UCSD-AML1 (cell line): ENCODE measurements at regions not wholly inside any gene's neighbourhood (a gene's known extent, or its start where the extent isn't known, plus 50 kb on each side); places are given as distances from the start of the nearest gene placed in this dataset.

Experiments used
- DNase-seq: peaks from one replicate; lab custom pipeline; 2025; ENCODE audit not compliant: unreplicated experiment; lab: John Stamatoyannopoulos, UW

GRCh38 chr21:35663856-35664606 lies 396.3 kb downstream of the SETD4 start:
- DNase-seq: no peak

- no peak for DNase-seq
Measured at GRCh38 chr21:35658242-35658641, 402.1 kb downstream of the SETD4 start.

GRCh38 chr21:35652872-35653271 lies 407.5 kb downstream of the SETD4 start:
- no peak for DNase-seq

GRCh38 chr21:35652196-35652595 lies 408.1 kb downstream of the SETD4 start:
- no peak for DNase-seq

GRCh38 chr21:35651196-35651595 lies 409.1 kb downstream of the SETD4 start:
- DNase-seq: no peak

GRCh38 chr21:35649186-35649585 lies 411.1 kb downstream of the SETD4 start:
- DNase-seq: no peak

- DNase-seq: no peak
Measured at GRCh38 chr21:35648512-35648911, 411.8 kb downstream of the SETD4 start.

- DNase-seq: no peak
Measured at GRCh38 chr21:35646606-35647005, 413.7 kb downstream of the SETD4 start.

GRCh38 chr21:35645991-35646390 lies 414.3 kb downstream of the SETD4 start:
- DNase-seq: no peak

GRCh38 chr21:35644523-35644922 lies 415.8 kb downstream of the SETD4 start:
- no peak for DNase-seq

- DNase-seq: no peak
Measured at GRCh38 chr21:35643176-35643575, 417.1 kb downstream of the SETD4 start.

GRCh38 chr21:35641271-35642016 lies 418.9 kb downstream of the SETD4 start:
- no peak for DNase-seq

GRCh38 chr21:35637431-35637830 lies 422.9 kb downstream of the SETD4 start:
- DNase-seq: no peak

GRCh38 chr21:35635994-35636393 lies 424.3 kb downstream of the SETD4 start:
- DNase-seq: no peak

- no peak for DNase-seq
Measured at GRCh38 chr21:35635261-35635660, 425.1 kb downstream of the SETD4 start.

GRCh38 chr21:35633501-35633900 lies 426.8 kb downstream of the SETD4 start:
- no peak for DNase-seq

- no peak for DNase-seq
Measured at GRCh38 chr21:35632711-35633110, 427.6 kb downstream of the SETD4 start.

GRCh38 chr21:35628316-35628715 lies 432.0 kb downstream of the SETD4 start:
- DNase-seq: no peak

- no peak for DNase-seq
Measured at GRCh38 chr21:35627462-35627861, 432.9 kb downstream of the SETD4 start.

- DNase-seq: no peak
Measured at GRCh38 chr21:35625576-35625975, 434.8 kb downstream of the SETD4 start.

GRCh38 chr21:35624901-35625300 lies 435.4 kb downstream of the SETD4 start:
- DNase-seq: no peak

- no peak for DNase-seq
Measured at GRCh38 chr21:35622612-35623011, 437.7 kb downstream of the SETD4 start.

GRCh38 chr21:35619184-35619583 lies 441.1 kb downstream of the SETD4 start:
- DNase-seq: no peak
